CD4-positive, alpha-beta T cell treated with Interleukin-6 for 4 hours (primary cell): ENCODE measurements at regions not wholly inside any gene's neighbourhood (a gene's known extent, or its start where the extent isn't known, plus 50 kb on each side); places are given as distances from the start of the nearest gene placed in this dataset.

Experiments used
- DNase-seq: peaks from one replicate; pipeline ENCODE4 v3.0.0-alpha.2; 2020; ENCODE audit warnings: mixed read lengths

DNA sequence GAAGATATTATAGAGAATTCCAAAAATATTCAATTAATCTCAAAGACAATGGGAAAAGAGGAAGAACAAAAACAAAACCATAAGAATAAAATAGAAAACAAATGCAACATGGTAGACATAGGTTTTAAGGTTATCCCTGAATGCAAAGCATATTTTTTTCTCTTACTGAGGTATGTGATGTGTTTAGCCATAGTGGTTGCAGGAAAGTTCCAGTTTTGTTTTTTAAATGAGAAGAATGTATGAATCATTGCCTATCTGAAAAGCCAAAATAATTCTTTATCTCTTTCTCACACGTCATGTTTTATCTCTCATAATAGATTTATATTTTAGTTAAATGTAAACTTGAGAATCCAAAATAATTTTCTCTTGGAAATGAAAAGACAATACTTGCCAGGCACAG, 2591.7 kb upstream of the PCDH20 start:
- DNase-seq = no peak

DNA sequence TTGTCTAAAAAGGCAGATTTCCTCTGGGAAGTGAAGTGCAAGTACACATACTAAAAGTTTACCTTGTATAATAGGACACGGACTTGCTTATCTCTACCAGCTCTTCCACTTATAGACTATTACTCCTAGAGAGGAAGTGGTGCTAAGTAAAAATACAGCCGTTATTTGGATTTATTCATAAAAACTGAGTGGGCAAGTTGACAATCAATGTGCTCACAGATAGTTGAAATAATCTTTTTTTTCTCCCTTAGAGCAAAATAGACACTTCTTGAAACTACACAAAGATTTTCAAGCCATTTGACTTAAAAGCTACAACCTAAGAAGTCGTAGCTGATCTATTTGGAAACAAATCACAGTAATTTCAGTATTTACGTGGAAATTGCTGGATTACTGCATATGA, 2584.7 kb upstream of the PCDH20 start:
- no peak for DNase-seq

DNA sequence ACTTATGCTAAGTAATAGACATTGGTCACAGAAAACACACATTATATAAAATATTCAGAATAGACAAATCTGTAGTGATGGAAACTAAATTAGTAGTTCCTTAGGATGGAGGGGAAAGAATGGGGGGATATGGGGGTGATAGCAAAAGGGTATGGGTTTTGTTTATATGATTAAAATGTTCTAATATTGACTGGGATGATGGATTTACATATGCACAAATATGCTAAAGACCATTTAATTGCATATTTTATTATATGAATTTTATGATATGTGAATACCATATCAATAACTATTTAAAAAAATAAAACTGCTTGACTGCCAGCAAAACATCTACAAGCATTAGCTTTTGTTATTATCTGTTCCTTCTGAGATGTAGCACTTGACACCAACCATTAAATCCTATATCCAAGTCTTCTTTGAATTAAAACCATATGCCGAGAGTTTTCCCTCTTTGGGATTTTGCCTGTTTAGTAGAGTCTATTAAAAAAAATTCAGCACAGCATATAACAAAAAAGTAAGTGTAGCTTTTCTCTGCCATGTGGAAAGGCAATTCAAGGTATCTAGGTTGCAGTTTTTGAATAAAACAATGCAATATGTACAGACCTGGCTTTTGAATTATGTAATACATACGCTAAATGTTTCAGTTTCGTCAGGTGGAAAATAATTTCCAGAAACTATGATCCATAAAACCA, 2584.1 kb upstream of the PCDH20 start:
- no peak for DNase-seq

DNA sequence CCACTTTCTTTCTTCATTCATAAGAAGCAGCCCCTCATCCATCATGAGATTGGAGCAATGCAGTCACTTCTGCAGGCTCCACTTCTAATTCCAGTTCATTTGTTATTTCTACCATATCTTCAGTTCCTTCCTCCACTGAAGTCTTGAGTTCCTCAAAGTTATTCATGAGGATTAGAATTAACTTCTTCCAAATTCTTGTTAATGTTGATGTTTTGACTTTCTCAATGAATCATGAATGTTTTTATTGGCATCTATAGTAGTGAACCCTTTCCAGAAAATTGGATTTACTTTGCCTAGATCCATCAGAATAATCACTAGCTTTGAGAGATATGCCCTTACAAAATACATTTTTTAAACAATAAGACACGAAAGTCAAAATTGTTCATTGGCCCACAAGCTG, 2567.7 kb upstream of the PCDH20 start:
- no peak for DNase-seq

DNA sequence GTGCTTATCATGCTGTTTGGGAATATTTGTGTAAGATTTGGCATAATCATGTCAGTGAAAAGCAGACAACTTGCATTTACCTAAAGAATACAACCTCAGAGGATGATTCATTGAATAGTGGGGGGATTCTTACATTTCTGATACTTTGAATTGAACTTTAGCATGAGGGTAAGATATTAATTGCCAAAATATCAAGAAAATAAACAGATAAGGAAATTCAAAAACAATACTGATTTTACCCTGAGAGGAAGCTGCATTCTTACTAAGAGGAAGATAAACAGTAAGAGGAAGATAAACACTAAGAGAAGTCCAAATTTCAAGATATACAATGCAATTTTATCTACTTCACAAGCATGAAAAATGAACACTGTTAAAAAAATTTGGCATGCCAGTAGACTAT, 2564.3 kb upstream of the PCDH20 start:
- no peak for DNase-seq

DNA sequence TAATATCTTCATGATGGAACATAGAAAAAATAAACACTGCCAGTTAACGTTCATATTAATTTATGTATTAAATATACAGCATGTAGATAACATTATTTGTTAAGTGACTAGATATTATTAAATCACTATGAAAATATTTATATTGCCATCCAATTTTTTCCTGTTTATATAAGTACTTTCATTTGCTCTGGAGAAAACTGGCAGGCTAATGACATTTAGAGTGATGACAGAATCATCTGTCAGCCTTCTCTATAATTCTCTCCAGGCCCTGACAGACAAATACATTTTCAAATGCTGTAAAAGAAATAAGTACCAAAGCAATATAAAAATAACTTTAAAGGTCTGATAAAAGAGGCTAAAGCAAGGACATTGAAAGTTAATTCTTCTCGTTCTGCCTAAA, 2556.7 kb upstream of the PCDH20 start:
- DNase-seq = no peak

DNA sequence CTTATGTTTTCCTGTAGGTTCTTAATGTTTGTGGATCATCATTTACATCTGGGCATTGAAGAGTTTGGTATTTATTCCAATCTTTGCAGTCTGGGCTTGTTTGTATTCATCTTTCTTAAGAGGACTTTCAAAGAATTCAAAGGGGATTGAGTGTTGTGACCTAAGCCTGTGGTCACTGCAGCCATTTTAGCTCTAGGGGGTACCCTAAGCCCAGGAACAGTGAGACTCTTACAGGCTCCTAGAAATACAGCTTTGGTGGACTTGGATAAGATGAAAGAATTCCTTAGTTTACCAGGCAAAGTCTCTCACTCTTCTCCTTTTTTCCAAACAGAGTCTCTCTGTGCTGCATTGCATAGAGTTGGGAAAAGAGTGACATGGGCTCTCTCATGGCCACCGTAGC, 2539.0 kb upstream of the PCDH20 start:
- DNase-seq = no peak

DNA sequence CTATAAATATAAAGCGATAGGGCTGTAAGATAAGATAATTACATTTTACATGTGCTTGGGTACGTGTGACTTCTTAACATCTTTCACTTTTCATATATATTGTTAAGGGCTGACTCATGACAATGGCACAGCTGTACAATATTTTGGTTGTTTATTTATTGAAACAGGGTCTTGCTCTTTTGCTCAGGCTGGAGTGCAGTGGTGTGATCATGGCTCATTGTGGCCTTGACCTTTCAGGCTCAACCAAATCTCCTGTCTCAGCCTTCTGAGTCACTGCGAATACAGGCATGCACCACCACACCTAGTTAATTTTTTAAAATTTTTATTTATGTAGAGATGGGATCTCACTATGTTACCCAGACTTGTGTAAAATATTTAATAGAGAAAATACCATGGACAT, 2532.4 kb upstream of the PCDH20 start:
- DNase-seq = no peak

DNA sequence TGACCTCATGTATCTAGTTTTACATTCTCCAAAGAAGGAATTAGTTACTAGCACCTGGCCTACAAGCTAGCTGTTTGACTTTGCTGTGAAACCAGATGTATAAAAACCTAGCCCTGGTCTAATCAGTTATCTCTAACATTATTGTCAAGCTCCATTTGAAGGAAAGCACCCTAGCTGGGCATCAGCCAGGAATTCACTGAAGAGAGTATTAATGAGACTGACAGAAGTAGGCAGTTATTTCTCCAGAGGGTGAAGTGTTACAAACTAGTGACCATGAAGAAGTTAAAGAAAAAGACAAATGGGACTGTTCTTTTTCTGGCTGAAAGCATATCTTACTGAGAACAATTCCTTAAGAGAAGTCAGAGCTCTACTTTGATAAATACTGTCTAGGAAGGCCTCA, 2529.3 kb upstream of the PCDH20 start:
- DNase-seq = no peak

DNA sequence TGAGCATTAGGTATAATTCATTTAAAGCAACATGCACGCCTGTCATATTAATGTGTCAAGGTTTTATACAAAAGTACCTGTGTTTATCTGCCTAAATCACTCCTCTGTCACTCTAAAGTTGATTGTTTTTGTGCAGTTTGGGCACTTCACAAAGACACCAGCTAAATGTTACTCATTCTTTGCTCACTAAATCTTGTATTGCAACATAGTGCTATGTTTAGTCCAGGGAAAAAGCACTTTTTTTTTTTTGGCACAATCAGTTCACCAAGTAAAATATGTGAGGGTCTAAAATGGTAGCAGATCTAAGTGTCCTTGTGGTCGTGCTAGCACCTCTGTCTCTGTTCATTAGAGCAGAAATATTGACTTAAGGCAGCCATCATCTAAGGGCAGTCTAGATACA, 2526.7 kb upstream of the PCDH20 start:
- DNase-seq = no peak

DNA sequence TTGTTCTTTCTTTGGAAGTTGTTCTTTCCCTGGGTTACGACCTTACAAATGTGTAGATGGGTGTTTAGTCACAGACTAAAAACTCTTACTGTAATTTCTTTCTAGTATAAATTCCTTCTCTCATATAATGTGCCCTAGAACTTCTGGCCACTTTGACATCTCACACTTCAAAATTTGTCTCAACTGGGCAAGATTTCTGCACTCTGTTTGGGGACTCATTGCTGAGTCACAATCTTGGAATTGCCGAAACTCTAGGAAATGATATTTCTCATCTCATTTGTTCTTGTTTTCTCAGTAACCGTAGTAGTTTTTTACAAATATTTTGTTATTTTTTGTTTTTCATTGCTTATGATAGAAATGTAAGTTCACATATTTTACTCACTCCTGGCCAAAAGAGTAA, 2523.2 kb upstream of the PCDH20 start:
- no peak for DNase-seq

DNA sequence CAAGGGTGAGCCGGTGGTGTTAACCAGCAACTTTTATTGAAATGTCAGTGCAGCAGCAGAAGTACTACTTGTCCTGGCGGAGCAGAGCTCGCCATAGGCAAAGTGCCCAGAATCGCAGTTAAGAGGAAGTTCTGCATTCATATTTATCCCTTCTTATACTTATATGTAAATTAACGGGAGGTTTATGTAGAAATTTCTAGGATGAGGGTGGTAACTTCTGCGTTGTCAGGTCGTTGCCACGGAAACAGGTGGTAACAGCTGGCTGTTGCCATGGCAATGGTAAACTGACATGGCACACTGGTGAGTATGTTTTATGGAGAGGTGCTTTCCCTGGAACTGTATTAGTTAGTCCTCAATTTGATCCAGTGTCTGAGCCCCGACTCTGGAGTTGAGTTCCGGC, 2494.9 kb upstream of the PCDH20 start:
- no peak for DNase-seq

DNA sequence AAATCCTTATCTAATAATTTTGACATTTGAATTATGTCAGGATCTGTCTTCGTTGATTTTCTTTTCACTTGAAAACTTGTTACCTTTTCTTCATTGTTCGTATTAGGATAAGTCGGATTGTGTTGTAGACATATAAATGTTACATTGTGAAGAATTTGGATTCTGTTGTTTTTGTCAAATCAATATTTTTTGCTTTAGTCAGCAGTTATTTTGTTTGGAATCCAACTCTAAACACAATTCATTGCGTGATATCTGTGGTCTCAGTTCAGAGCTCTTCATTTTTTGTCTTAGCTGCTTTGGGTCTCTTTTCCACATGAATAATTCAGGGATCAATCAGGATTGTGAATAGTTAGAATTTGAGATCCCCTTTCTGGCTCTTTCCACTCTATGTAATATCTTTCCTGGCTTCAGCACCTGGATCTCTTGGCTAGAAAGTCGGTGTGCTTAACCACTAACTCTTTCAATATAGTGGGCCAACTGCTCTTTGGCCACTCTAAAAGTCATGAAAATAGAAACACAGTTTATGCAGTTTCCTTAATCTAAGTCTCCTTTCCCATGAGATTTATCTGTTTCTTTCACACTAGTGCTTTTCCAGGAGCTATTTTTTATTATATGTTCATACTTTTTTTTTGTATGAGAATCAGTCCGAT, 2494.2 kb upstream of the PCDH20 start:
- DNase-seq = no peak

DNA sequence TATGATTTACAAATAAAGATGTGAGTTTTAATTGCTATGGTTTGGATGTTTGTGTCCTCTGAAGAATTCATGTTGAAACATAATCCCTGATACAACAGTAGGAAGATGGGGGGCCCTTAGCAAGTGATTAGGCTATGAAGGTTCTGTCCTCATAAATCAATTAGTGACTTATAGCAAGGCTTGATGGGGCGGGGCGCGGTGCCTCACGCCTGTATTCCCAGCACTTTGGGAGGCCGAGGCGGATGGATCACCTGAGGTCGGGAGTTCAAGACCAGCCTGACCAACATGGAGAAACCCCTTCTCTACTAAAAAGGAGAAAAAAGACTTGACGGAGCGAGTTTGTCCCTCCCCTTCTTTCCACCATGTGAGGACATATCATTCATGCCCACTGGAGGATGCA, 2486.5 kb upstream of the PCDH20 start:
- DNase-seq = no peak

DNA sequence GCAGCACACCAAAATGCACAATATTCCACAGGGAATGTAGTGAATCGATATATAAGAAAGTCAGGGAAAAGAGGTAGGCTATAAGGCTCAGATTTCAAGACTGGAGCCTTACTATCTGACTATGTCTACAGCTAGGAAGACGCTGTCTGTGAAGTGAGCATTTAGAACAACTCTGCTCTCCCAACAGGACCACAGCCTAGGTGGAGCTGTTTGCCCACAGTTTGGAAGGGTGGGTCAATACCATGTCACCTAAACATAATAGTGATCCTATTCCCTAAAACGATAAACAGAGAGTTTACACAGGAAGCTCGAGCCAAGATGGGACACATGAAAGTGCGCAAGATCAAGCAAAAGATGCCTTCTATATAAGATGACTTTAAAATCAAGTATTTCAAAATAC, 2486.0 kb upstream of the PCDH20 start:
- DNase-seq = no peak

DNA sequence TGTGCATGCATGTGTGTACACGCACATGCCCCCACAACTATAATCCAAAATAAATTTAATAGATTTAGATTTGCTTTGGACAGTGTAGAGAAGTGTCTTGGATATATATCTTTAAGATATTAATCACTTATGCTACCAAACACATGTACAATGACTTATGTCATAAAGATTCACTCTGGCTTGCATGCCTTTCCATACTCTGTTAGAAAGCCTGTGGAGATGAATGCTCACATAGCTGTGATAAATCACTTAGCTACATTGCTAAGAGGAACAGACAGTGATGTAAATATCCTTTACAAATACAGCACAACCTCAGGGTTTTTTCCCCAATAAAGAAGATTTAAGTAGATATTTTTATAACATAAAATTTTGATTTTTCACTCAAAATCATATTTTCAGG, 2484.8 kb upstream of the PCDH20 start:
- no peak for DNase-seq

DNA sequence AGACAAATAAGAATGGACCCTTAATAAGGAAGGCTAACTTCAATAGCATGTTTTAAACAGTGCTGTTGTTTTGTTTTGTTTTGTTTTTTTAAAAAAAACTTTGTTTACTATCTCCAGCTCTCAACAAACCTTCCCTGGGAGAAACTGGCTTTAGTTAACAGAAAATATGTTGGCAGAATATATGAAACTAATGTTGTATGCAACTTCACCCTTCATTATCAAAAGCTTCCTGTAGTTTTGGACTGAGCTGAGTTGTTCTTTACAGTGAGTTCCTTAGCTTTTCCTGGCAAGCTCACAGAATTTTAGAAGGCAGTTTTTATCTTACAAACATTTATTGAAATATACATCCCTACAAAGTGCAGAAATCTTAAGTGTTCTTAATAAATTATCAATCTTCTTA, 2480.7 kb upstream of the PCDH20 start:
- DNase-seq = no peak

DNA sequence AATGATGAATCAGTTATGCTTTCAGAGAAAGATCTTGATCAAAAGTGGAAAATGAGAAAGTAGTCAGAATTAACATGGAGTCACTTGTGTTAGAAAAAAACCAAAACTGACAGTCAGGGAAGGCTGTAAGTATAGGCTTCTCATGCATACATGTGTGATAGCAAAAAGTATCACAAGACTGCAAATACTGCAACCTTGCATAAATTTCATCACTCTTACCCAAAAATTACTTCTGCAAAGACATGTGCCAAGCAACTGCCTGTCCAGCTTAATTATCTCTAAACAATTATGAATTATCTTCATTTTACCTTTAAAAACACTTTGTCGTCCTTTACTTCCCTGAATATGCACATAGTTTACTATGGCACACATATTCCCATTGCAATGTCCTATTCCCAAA, 2466.4 kb upstream of the PCDH20 start:
- no peak for DNase-seq

DNA sequence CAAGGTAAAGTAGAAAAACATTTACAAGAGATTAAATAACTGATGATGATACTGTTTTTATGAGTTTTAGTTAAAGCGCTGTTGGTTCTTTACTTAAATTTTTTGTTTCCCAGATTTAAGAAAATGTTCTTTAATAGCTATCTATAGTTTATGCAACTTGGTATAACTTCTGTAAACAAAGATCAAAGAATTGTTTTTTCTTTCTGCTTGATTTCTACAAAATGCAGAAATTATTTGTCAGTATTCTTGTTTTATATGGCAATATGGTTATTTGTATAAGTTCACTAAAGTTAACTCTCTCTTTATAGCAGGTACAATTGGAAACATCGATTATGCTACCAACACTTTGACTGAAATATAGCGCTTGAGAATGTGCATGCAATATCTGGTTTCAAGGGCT, 2465.1 kb upstream of the PCDH20 start:
- no peak for DNase-seq

DNA sequence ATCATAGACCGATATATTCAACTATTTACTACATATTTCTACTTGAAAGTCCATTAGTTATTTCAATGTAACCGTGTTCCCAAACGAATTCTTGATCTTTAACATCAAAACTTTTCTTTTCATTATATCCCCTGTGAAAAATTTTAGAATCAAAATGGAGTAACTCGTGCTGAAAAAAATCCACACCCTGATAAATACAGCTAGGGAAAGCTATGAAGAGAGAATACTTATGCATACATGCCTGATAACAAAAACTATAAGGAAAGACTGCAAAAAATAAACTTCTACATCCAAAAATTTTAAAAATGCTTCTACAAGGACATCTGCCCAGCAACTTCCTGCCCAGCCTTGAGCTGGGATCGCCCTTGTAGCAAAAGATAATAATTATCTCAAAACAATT, 2458.3 kb upstream of the PCDH20 start:
- no peak for DNase-seq

DNA sequence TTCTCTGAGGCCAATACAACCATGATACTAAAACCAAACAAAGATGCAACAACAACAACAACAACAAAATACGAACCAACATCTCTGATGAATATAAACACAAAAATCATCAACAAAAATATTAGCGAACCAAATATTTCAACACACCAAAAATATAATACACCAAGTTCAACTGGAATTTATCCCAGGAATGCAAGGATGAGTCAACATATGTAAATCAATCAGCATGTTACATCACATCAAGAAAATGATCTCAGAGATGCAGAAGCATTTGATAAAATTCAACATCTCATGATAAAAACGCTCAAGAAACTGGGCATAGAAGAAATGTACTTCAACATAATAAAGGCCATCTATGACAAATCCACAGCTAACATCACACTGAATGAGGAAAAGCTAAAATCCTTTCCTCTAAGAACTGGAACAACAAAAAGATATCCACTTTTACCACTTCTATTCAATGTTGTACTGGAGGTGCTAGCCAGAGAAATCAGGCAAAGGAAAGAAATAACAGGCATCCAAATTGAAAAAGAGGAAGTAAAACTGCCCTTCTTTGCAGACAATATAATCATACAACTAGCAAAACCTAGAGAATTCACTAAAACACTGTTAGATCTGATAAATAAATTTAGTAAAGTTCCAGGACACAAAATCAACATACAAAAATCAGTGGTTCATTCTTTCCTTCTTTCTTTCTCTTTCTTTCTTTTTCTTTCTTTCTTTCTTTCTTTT, 2448.7 kb upstream of the PCDH20 start:
- no peak for DNase-seq

DNA sequence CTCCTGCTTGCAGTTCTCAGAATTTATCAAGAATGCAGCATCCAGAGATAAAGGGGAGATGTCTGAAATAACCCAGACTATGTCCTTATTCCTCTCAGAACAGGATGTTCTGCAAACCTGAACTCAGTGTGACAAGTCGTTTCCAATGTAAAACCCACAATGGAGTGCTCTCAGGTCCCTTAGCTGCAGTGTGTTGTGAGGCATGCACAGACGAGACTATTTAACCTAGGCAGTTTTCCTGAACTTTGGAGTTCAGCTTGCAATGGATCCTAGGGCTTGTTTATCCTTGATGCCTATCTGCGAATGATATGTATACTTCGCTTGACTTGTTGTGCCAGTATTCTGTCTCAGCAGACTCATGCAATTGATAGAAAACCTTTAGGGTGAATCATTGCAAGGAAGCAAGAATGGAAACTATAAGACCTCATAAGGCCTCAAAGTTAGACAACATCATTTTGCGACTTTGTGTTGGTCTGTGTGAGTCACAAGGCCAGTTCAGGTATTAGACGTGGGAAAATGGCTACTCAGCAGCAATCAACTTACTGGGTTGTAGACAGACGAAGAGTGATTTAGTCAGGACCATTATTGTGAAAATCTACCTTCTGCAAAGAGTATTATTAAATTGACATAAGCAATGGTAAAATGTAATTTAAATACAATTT, 2439.9 kb upstream of the PCDH20 start:
- no peak for DNase-seq

DNA sequence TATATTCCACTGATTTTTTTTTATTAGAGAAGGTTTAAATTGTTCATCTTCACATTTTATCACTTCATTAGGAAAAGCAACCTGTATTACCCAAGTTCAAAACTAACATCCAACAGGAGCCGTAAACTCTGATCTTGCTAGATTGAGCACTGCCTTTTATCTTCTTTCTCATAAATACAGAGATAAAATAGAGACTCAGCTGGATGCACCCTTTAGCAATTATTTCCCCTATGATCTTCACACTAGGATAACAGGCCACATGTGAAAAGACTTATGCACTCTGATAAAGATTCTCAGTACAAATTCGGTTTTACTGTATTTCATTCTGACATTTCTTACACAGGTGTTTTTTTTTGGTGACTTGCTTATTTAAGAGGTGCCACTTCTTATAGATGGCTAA, 2438.2 kb upstream of the PCDH20 start:
- no peak for DNase-seq

DNA sequence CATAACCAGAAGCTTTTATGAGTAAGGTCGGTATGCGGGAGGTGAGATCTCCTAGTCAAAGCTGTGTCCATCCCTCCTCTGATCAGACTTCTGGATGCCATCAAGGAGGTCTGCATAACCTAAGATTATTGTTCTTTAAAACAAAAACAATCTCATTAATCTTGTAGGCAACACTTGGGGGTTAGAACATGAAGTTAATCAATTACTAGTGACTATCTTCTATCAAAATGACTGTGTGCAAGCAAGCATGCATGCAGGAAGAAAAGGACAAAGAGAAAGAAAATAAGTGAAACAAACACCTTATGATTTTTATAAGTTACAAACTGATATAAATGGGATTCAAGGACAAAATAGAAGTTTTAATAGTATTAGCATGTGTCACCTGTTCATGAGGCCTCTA, 2435.9 kb upstream of the PCDH20 start:
- DNase-seq = no peak
